ENCODE measurements at regions not wholly inside any gene's neighbourhood (a gene's known extent, or its start where the extent isn't known, plus 50 kb on each side); places are given as distances from the start of the nearest gene placed in this dataset.

DNA sequence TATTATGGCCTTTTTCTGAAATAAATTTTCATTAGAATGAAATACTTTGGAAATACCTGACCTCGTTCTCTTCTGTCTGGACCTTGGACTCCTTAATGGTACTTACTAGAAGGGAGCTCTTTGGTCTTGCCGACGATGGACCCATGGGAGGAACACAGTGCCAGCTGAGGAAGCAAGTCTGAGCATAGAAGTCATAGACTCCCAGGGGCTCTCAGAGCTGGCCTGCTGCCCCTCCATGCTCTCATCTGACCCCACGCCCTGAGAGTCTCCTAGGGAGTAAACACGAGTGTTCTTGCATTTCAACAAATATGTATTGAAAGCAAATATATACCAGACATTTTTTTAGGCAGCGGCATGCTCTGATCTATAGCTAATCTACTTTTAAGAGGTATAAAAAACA, 87.8 kb downstream of the PLEKHG1 start:
- DNase-seq (ENCODE audit: low read depth): peak; percentile 9
- TF ChIP-seq, protein P1, sequence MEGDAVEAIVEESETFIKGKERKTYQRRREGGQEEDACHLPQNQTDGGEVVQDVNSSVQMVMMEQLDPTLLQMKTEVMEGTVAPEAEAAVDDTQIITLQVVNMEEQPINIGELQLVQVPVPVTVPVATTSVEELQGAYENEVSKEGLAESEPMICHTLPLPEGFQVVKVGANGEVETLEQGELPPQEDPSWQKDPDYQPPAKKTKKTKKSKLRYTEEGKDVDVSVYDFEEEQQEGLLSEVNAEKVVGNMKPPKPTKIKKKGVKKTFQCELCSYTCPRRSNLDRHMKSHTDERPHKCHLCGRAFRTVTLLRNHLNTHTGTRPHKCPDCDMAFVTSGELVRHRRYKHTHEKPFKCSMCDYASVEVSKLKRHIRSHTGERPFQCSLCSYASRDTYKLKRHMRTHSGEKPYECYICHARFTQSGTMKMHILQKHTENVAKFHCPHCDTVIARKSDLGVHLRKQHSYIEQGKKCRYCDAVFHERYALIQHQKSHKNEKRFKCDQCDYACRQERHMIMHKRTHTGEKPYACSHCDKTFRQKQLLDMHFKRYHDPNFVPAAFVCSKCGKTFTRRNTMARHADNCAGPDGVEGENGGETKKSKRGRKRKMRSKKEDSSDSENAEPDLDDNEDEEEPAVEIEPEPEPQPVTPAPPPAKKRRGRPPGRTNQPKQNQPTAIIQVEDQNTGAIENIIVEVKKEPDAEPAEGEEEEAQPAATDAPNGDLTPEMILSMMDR (conservative IDR thresholded peaks at IDR 0.05; ENCODE audit: low read depth, low read length): no peak
- no peak overlapping the region for H3K4me3 ChIP-seq (ENCODE audit: low read depth, low read length)

DNA sequence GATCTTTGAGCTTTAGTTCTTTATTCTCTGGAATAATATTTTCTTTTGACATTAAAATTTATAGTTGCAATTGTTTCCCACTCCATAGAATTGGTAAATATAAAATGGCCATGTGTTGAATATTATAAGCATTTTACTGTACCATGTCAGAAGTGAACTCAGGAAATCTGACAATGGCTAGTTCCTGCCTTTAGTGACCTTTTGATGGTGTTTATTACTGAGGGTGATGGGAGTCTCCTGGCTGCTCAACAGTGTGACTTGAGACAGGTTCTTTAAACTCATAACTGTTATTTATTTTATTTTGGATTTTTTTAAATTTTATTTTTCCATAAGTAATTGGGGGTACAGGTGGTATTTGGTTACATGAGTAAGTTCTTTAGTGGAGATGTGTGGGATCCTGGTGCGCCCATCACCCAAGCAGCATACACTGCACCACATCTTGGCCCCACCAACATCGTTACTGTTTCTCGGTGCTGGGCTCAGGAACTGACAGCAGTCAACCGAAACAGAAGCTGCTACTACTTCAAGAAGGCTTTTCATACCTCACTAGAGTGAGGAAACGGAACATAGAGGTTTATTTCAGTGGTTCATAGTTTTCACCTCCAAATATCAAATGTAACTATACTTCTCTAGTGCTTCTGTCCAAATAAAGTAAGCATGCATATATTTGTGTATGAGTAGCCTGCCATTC, 90.4 kb downstream of the PLEKHG1 start:
- no peak overlapping the region for H3K4me3 ChIP-seq (ENCODE audit: low read depth, low read length)
- no peak for DNase-seq (ENCODE audit: low read depth)
- TF ChIP-seq, protein P1 (conservative IDR thresholded peaks at IDR 0.05; ENCODE audit: low read depth, low read length): no peak

DNA sequence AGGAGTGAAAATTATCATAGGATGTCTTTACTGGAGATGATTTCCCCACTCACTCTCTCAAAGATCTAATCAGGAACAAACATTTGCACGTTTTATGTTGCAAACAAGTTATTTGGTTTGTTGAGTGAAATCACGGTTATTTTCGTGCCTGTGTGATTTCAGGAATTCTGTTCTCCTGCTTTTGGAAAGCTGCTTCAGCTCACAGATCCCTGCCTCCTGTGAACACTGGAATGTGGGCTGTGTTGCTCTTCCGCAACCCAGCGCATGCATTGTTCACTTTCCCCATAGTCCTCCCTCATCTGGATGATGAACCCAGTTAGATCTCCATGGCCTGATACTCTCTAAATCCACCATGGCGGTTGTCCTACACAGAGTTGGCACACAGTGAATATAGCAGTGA, 91.0 kb downstream of the PLEKHG1 start:
- TF ChIP-seq, protein P1 (conservative IDR thresholded peaks at IDR 0.05; ENCODE audit: low read depth, low read length): no peak
- no peak for DNase-seq (ENCODE audit: low read depth)

DNA sequence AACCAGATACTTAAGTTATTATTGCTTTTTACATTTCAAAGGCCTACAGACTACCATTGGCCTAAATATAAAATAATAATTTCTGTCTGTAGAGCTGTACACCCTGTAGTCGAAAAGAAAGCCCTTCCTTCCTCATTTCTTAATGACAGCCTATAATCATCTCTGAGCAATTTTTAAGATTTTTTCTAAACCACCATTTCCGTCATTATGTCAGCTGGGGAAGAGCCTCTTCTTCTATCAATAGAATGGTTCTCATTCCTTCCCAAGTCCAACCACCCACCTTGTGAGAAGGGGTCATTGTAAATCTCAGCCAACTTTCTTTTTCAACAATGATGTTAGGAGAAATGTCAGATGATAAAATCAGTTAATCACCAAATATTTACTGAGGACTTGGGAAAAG, 91.8 kb downstream of the PLEKHG1 start:
- H3K4me3 ChIP-seq (ENCODE audit: low read depth, low read length): no peak overlapping the region
- TF ChIP-seq, protein P1 (conservative IDR thresholded peaks at IDR 0.05; ENCODE audit: low read depth, low read length): no peak
- DNase-seq (ENCODE audit: low read depth): no peak

More for the DNA sequence above, 91.0 kb downstream of the PLEKHG1 start:
- no peak overlapping the region for H3K4me3 ChIP-seq (ENCODE audit: low read depth, low read length)

DNA sequence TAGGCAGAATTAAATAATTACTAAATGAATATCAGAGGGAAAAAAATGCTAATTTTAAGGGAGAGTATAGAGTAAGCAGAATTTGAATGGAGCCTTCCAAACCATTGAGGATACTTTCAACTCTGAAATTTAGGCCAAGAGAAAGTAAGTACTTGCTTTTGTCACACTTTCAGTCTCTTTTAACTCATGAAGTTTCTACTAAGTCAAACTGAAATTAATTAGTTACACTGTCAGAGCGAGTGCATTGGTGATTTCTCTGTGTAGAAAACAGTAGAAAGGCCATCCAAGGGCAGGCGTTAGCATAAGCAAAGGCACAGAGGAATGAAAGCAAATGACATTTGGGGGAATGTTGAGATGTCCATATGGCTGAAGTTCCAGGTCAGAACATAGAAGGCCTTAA, 92.9 kb downstream of the PLEKHG1 start:
- TF ChIP-seq, protein P1 (conservative IDR thresholded peaks at IDR 0.05; ENCODE audit: low read depth, low read length): no peak
- H3K4me3 ChIP-seq (ENCODE audit: low read depth, low read length): no peak overlapping the region

DNA sequence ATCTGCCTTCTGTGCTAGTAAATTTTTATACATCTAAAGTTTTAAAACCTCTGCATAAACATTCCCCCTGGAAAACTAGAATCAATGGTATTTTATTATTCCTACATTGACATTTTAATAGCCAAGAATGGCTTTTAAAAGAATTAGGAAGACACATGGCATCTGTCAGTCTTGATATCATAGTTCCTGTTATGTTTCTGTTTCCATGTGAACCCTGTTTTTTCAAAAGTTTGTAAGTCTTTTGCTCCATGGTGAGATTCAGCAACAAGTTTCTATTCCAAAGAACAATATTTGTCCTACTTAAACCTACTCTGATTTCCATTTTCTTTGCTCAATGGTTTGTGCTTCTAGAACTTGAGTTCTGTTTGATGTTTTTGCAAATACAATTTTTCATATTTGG, 95.2 kb downstream of the PLEKHG1 start:
- H3K4me3 ChIP-seq (ENCODE audit: low read depth, low read length): no peak overlapping the region
- DNase-seq (ENCODE audit: low read depth): no peak
- TF ChIP-seq, protein P1 (conservative IDR thresholded peaks at IDR 0.05; ENCODE audit: low read depth, low read length): no peak

More for the DNA sequence above, 92.9 kb downstream of the PLEKHG1 start:
- DNase-seq (ENCODE audit: low read depth): no peak

DNA sequence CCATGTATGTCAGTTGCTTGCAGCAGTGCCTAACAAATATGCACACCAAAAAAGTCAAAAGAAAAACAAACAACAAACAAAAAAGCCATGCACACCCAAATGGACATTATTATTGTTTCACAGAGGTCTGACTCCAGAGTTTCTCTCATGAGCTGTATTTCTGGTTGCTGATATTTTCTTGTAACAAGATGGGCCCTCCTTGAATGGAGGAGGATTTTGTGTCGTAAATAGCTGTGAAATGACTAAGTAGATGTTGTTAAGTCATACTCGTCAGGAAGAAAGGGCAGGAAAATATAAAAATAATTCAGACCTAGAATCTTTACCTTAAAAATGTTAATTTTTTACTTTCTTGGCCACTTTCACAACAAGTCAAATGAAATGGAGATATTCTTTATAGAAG, 96.0 kb downstream of the PLEKHG1 start:
- no peak overlapping the region for H3K4me3 ChIP-seq (ENCODE audit: low read depth, low read length)
- TF ChIP-seq, protein P1 (conservative IDR thresholded peaks at IDR 0.05; ENCODE audit: low read depth, low read length): no peak
- DNase-seq (ENCODE audit: low read depth): no peak
